GM12878 (cell line): ENCODE measurements at regions not wholly inside any gene's neighbourhood (a gene's known extent, or its start where the extent isn't known, plus 50 kb on each side); places are given as distances from the start of the nearest gene placed in this dataset.
"Not testable (repeated sequence)": the region's sequence is repeated elsewhere in the genome, so short reads cannot be mapped to it uniquely, and the experiment has no call there.

Experiments
- ATAC-seq: fragments of 200-7000 bp; cut with Tn5 transposase; 3 replicates; pipeline ENCODE4 v1.9.1; 2020; ENCODE audit warnings: mild to moderate bottlenecking, moderate library complexity
- BruUV-seq: library from RNA; stranded (reverse); fragments of 400-500 nt; replicated peaks from 2 replicates; lab custom pipeline; 2021; lab: Mats Ljungman, UMichigan
- CTCF ChIA-PET: fragments of 300-600 bp; sonication (Branson Sonifier 250); formaldehyde crosslinking; extraction: SDS; loops from one replicate; lab custom pipeline; 2021; ENCODE audit warnings: inconsistent platforms; lab: Yijun Ruan, JAX
- POLR2A ChIA-PET: fragments of 350-600 bp; formaldehyde crosslinking; extraction: SDS; loops from one replicate; lab custom pipeline; 2021; ENCODE audit warnings: inconsistent platforms; lab: Charles Lee
- RAD21 ChIA-PET: fragments of 300-600 bp; sonication (Branson Sonifier 250); formaldehyde crosslinking; loops from one replicate; lab custom pipeline; 2023; ENCODE audit warnings: antibody characterized with exemption; ENCODE audit not compliant: unreplicated experiment; lab: Charles Lee
- SMC1A ChIA-PET: fragments of 300-600 bp; sonication (Branson Sonifier 250); formaldehyde crosslinking; loops from one replicate; lab custom pipeline; 2023; ENCODE audit not compliant: unreplicated experiment, uncharacterized antibody; lab: Charles Lee
- DNase-seq: peaks from one replicate; pipeline ENCODE4 v3.0.0-alpha.2; 2011; ENCODE audit warnings: low read depth, low spot score
- FAIRE-seq: peaks from 3 replicates; lab custom pipeline; 2011; peaks lifted over from hg19 to GRCh38; lab: Jason Lieb, UNC
- H2AFZ ChIP-seq: 2 replicates; pipeline ENCODE4 v1.6.0; 2011; ENCODE audit warnings: low read depth, low read length, control low read depth; ENCODE audit not compliant: control insufficient read depth
- H3K27ac ChIP-seq: 2 replicates; pipeline ENCODE4 v1.5.1; 2011; ENCODE audit warnings: control low read depth; ENCODE audit not compliant: control insufficient read depth, insufficient read depth
- H3K27me3 ChIP-seq, 2 experiments: replicated peaks in 1 of 2; 2 replicates each; pipeline versions ENCODE4 v1.6.0 to v1.6.1; 2011; ENCODE audit warnings: low read length in 1 of 2; ENCODE audit not compliant: control insufficient read depth in 2 of 2, insufficient read depth in 2 of 2
- H3K36me3 ChIP-seq, 2 experiments: 2 replicates each; pipeline ENCODE4 v1.5.1; 2011; ENCODE audit warnings: low read length in 1 of 2; ENCODE audit not compliant: control insufficient read depth in 2 of 2, insufficient read depth in 2 of 2
- H3K4me1 ChIP-seq: 2 replicates; pipeline ENCODE4 v1.6.1; 2011; ENCODE audit warnings: mild to moderate bottlenecking, low read length, moderate library complexity, mixed read lengths; ENCODE audit not compliant: control insufficient read depth, insufficient read depth
- H3K4me2 ChIP-seq: 2 replicates; pipeline ENCODE4 v1.6.0; 2011; ENCODE audit warnings: control low read depth; ENCODE audit not compliant: control insufficient read depth, insufficient read depth
- H3K4me3 ChIP-seq: fragments of 200-600 bp; sonication (generic); 2 replicates; pipeline ENCODE4 v1.5.1; 2016
- H3K79me2 ChIP-seq: 2 replicates; pipeline ENCODE4 v1.6.0; 2011; ENCODE audit warnings: low read length; ENCODE audit not compliant: control insufficient read depth, insufficient read depth
- H3K9ac ChIP-seq: 2 replicates; pipeline ENCODE4 v1.8.0; 2011; ENCODE audit warnings: low read length, control low read depth, mixed read lengths; ENCODE audit not compliant: control insufficient read depth, insufficient read depth
- H3K9me3 ChIP-seq: replicated peaks from 3 replicates; pipeline ENCODE4 v1.5.1; 2011; ENCODE audit warnings: mild to moderate bottlenecking, low read length; ENCODE audit not compliant: control insufficient read depth, insufficient read depth
- H4K20me1 ChIP-seq: 2 replicates; pipeline ENCODE4 v1.6.0; 2011; ENCODE audit not compliant: control insufficient read depth, insufficient read depth
- BHLHE40 ChIP-seq, 2 experiments: fragments of 450-650 bp in 1 of 2; IDR thresholded peaks; 2 replicates each; pipeline ENCODE4 v1.6.1; 2011 to 2017; ENCODE audit warnings: low read depth in 2 of 2, borderline replicate concordance in 1 of 2, improper control_type of control experiment in 1 of 2, low read length in 1 of 2, mild to moderate bottlenecking in 1 of 2
- GATAD2B ChIP-seq: fragments of 450-650 bp; conservative IDR thresholded peaks from 2 replicates; pipeline ENCODE4 v1.6.1; 2017; ENCODE audit warnings: low read depth, mild to moderate bottlenecking, moderate library complexity
- HCFC1 ChIP-seq: fragments of 150-350 bp; IDR thresholded peaks from 2 replicates; pipeline ENCODE4 v1.6.1; 2014; ENCODE audit warnings: low read length
- JUND ChIP-seq: IDR thresholded peaks from 2 replicates; pipeline ENCODE4 v1.6.1; 2012; ENCODE audit warnings: low read depth, mild to moderate bottlenecking, low read length, improper control_type of control experiment, moderate library complexity
- SPI1 ChIP-seq: IDR thresholded peaks from 2 replicates; pipeline ENCODE4 v1.6.1; 2011; ENCODE audit warnings: low read depth, mild to moderate bottlenecking, low read length, moderate library complexity, borderline replicate concordance; ENCODE audit not compliant: insufficient read depth
- ZNF274 ChIP-seq: IDR thresholded peaks from one replicate; pipeline ENCODE4 v1.8.0; 2011; ENCODE audit not compliant: insufficient read length, insufficient read depth
- WGBS: methylation state at CpG from one replicate; pipeline ENCODE4 v1.1.6; 2016; ENCODE audit warnings: low lambda C conversion rate; ENCODE audit not compliant: insufficient replicate concordance, insufficient coverage; ENCODE audit errors: missing lambda C conversion rate; 5-methylcytosine and 5-hydroxymethylcytosine counted together
- in situ Hi-C: fragments of 300-500 bp; cut with MboI; formaldehyde crosslinking; loops from 9 replicates; pipeline ENCODE4 v1.14.3; 2018; ENCODE audit warnings: mixed read lengths
- intact Hi-C: fragments of 100-400 bp; cut with micrococcal nuclease; formaldehyde crosslinking; loops from one replicate; pipeline ENCODE4 v1.14.2; 2022; ENCODE audit not compliant: unreplicated experiment
- TF ChIP-seq, protein P1 (sequence below): fragments of 450-650 bp; IDR thresholded peaks from 2 replicates; pipeline ENCODE4 v1.6.1; 2016; ENCODE audit warnings: mild to moderate bottlenecking, moderate library complexity, borderline replicate concordance
- TF ChIP-seq, protein P2 (sequence below): fragments of 450-650 bp; IDR thresholded peaks from 2 replicates; pipeline ENCODE4 v1.6.1; 2017; ENCODE audit warnings: borderline replicate concordance

DNA sequence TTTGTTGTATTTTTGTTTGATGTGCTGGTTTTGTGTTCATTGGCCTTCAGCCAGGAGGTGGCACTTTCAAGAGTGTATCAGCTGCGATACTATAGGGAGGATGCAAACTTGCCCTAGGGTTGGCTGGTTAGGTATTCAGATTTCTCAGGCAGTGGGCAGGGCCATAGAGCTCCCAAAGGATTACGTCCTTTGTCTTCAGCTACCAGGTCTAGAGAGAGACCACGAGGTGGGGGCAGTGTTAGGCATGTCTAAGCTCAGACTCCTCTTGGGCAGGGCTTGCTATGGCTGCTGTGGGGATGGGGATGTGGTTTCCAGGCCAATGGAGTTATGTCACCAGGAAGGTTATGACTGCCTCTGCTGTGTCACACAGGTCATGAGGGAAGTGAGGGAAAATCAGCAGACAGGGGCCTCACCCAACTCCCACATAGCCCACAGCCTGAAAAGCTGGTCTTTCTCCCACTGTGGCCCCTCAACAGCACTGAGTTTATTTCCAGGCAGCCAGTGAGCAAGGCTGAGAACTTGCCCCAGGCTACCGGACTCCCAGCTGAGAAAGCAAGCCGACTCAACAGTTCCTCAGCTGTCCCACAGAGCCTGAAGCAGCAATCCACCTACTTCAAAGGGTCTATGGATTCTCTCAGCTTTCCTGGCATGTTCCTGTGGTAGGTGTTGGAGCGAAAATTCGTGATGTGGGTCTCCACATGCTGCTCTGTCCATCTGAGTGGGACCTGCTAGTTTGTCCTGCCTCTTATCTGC is 227.4 kb upstream of the COBL start (continued):
- no peak for TF ChIP-seq BHLHE40 (IDR thresholded peaks at IDR 0.05; ENCODE audit: borderline replicate concordance in 1 of 2, low read depth in 2 of 2, low read length in 1 of 2)

DNA sequence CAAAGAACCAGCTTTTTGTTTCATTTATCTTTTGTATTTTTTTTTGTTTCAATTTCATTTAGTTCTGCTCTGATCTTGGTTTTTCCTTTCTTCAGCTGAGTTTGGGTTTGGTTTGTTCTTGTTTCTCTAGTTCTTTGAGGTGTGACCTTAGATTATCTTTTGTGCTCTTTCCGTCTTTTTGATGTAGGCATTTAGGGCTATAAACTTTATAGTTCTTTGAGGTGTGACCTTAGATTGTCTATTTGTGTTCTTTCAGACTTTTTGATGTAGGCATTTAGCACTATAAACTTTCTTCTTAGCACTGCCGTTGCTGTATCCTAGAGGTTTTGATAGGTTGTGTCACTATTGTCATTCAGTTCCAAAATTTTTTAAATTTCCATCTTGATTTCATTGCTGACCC is 224.3 kb upstream of the COBL start:
- H3K4me1 ChIP-seq, SMC1A ChIA-PET, H4K20me1 ChIP-seq, CTCF ChIA-PET, FAIRE-seq, ATAC-seq, BruUV-seq, H3K9me3 ChIP-seq, DNase-seq, H3K79me2 ChIP-seq, H3K4me3 ChIP-seq, in situ Hi-C loops, H3K27ac ChIP-seq, H3K9ac ChIP-seq, H3K27me3 ChIP-seq, POLR2A ChIA-PET, intact Hi-C loops, H2AFZ ChIP-seq, H3K36me3 ChIP-seq, H3K4me2 ChIP-seq, RAD21 ChIA-PET: not testable (repeated sequence)
- WGBS: 18% methylated on average over 2 of the region's 2 CpGs

DNA sequence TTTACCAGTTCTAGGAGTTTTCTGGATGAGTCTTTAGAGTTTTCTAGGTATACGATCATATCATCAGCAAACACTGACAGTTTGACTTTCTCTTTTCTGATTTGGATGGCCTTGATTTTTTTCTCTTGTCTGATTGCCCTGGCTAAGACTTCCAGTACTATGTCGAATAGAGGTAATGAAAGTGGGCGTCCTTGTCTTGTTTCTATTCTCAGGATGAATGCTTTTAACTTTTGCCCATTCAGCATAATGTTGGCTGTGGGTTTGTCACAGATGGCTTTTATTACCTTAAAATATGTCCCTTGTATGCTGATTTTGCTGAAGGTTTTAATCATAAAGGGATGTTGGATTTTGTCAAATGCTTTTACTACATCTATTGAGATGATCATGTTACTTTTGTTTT is 223.2 kb upstream of the COBL start:
- FAIRE-seq (no peak), ATAC-seq (no peak), DNase-seq (no peak)
- RAD21 ChIA-PET: no interaction called here
- Histone ChIP-seq H3K4me3 (no peak overlapping the region), H3K79me2 (no peaks in the 10 kb centered on the region), H3K27me3 (no peaks in the 10 kb centered on the region), H3K4me2 (no peak overlapping the region), H4K20me1 (no peaks in the 10 kb centered on the region), H3K36me3 (no peaks in the 10 kb centered on the region), H3K9ac (no peak overlapping the region), H3K4me1 (no peaks in the 10 kb centered on the region), H2AFZ (no peak overlapping the region), H3K27ac (no peak overlapping the region), H3K9me3 (no peaks in the 10 kb centered on the region)
- CTCF ChIA-PET: no interaction called here
- BruUV-seq: no TSS peak
- SMC1A ChIA-PET: no interaction called here
- intact Hi-C loops: no loop called here
- POLR2A ChIA-PET: no interaction called here
- TF ChIP-seq SPI1: no peak
- TF ChIP-seq, protein P1, sequence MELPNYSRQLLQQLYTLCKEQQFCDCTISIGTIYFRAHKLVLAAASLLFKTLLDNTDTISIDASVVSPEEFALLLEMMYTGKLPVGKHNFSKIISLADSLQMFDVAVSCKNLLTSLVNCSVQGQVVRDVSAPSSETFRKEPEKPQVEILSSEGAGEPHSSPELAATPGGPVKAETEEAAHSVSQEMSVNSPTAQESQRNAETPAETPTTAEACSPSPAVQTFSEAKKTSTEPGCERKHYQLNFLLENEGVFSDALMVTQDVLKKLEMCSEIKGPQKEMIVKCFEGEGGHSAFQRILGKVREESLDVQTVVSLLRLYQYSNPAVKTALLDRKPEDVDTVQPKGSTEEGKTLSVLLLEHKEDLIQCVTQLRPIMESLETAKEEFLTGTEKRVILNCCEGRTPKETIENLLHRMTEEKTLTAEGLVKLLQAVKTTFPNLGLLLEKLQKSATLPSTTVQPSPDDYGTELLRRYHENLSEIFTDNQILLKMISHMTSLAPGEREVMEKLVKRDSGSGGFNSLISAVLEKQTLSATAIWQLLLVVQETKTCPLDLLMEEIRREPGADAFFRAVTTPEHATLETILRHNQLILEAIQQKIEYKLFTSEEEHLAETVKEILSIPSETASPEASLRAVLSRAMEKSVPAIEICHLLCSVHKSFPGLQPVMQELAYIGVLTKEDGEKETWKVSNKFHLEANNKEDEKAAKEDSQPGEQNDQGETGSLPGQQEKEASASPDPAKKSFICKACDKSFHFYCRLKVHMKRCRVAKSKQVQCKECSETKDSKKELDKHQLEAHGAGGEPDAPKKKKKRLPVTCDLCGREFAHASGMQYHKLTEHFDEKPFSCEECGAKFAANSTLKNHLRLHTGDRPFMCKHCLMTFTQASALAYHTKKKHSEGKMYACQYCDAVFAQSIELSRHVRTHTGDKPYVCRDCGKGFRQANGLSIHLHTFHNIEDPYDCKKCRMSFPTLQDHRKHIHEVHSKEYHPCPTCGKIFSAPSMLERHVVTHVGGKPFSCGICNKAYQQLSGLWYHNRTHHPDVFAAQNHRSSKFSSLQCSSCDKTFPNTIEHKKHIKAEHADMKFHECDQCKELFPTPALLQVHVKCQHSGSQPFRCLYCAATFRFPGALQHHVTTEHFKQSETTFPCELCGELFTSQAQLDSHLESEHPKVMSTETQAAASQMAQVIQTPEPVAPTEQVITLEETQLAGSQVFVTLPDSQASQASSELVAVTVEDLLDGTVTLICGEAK: no peak
- TF ChIP-seq HCFC1: no peak
- TF ChIP-seq GATAD2B: no peak
- TF ChIP-seq, protein P2, sequence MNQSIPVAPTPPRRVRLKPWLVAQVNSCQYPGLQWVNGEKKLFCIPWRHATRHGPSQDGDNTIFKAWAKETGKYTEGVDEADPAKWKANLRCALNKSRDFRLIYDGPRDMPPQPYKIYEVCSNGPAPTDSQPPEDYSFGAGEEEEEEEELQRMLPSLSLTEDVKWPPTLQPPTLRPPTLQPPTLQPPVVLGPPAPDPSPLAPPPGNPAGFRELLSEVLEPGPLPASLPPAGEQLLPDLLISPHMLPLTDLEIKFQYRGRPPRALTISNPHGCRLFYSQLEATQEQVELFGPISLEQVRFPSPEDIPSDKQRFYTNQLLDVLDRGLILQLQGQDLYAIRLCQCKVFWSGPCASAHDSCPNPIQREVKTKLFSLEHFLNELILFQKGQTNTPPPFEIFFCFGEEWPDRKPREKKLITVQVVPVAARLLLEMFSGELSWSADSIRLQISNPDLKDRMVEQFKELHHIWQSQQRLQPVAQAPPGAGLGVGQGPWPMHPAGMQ: no peak
- TF ChIP-seq ZNF274: no peak
- TF ChIP-seq JUND: no peak
- in situ Hi-C loops: no loop called here
- 38% methylated on average over 3 of the region's 3 CpGs for WGBS
